ENCODE measurements at regions not wholly inside any gene's neighbourhood (a gene's known extent, or its start where the extent isn't known, plus 50 kb on each side); places are given as distances from the start of the nearest gene placed in this dataset.
"Not testable (repeated sequence)": the region's sequence is repeated elsewhere in the genome, so short reads cannot be mapped to it uniquely, and the experiment has no call there.

- no peak for ATAC-seq (replicated peaks in 6 of 8)
- Histone ChIP-seq H3K4me3 (no peak overlapping the region), H3K27ac (no peak overlapping the region), H3K4me1 (replicated peaks in 1 of 2) (no peaks in the 10 kb centered on the region)
- in situ Hi-C loops (cut with MboI; ENCODE audit: low pct_unique_long_range_greater_than_20kb in 2 of 9, low sequenced_read_pairs in 9 of 9, unreplicated experiment in 9 of 9): no loop called here
- WGBS, 10 experiments: 0 to 100% (median 88%) methylated on average over 1 to 9 of the region's 10 CpGs; no CpG with 5 or more reads in 1 of the 10 experiments
These were observed 439.4 kb downstream of the ZNF536 start for GRCh38 chr19:30811397-30812098.

GRCh38 chr19:30810726-30811125 is 438.5 kb downstream of the ZNF536 start:
- Histone ChIP-seq H3K27ac (no peak overlapping the region), H3K4me1 (replicated peaks in 1 of 2) (peaks cover 3 to 4% of the 10 kb centered on the region in 2 donors), H3K4me3 (no peak overlapping the region)
- WGBS, 10 experiments: 10 to 90% (median 77%) methylated on average over 2 to 4 of the region's 4 CpGs
- in situ Hi-C loops (cut with MboI; ENCODE audit: low pct_unique_long_range_greater_than_20kb in 2 of 9, low sequenced_read_pairs in 9 of 9, unreplicated experiment in 9 of 9): no loop called here
- ATAC-seq (replicated peaks in 6 of 8): no peak

GRCh38 chr19:30807278-30807677 is 435.1 kb downstream of the ZNF536 start:
- peak in 1 of 8 experiments; percentile 51 for ATAC-seq (replicated peaks in 6 of 8)
- Histone ChIP-seq H3K4me3 (no peak overlapping the region), H3K4me1 (replicated peaks in 1 of 2) (peaks cover 22 to 27% of the 10 kb centered on the region in 2 donors), H3K27ac (no peak overlapping the region)
- WGBS, 10 experiments: 11 to 100% (median 83%) methylated on average over 1 to 3 of the region's 3 CpGs; no CpG with 5 or more reads in 1 of the 10 experiments
- in situ Hi-C loops (cut with MboI; ENCODE audit: low pct_unique_long_range_greater_than_20kb in 2 of 9, low sequenced_read_pairs in 9 of 9, unreplicated experiment in 9 of 9): no loop called here

GRCh38 chr19:30806311-30806710 is 434.1 kb downstream of the ZNF536 start:
- Histone ChIP-seq H3K27ac (no peak overlapping the region), H3K4me1 (replicated peaks in 1 of 2) (peaks cover 22 to 27% of the 10 kb centered on the region in 2 donors), H3K4me3 (no peak overlapping the region)
- in situ Hi-C loops (cut with MboI; ENCODE audit: low pct_unique_long_range_greater_than_20kb in 2 of 9, low sequenced_read_pairs in 9 of 9, unreplicated experiment in 9 of 9): no loop called here
- peak in 2 of 8 experiments; percentile 12 to 36 for ATAC-seq (replicated peaks in 6 of 8)
- WGBS, 10 experiments: 14 to 100% (median 60%) methylated on average over 1 to 3 of the region's 3 CpGs; no CpG with 5 or more reads in 3 of the 10 experiments

GRCh38 chr19:30804751-30805150 is 432.6 kb downstream of the ZNF536 start:
- ATAC-seq (replicated peaks in 6 of 8): peak in 3 of 8 experiments; percentile 34 to 64 (median 49)
- in situ Hi-C loops (cut with MboI; ENCODE audit: low pct_unique_long_range_greater_than_20kb in 2 of 9, low sequenced_read_pairs in 9 of 9, unreplicated experiment in 9 of 9): no loop called here
- 4 to 80% (median 20%) methylated on average over 1 to 5 of the region's 5 CpGs; no CpG with 5 or more reads in 2 of the 10 experiments for WGBS, 10 experiments
- Histone ChIP-seq H3K27ac (no peak overlapping the region), H3K4me3 (no peak overlapping the region), H3K4me1 (replicated peaks in 1 of 2) (peaks cover 22 to 30% of the 10 kb centered on the region in 2 donors)

GRCh38 chr19:30804333-30804732 is 432.1 kb downstream of the ZNF536 start:
- H3K4me1 ChIP-seq (replicated peaks in 1 of 2): peaks cover 22 to 30% of the 10 kb centered on the region in 2 donors
- H3K4me3 ChIP-seq; in situ Hi-C loops (cut with MboI; ENCODE audit: low pct_unique_long_range_greater_than_20kb in 2 of 9, low sequenced_read_pairs in 9 of 9, unreplicated experiment in 9 of 9); H3K27ac ChIP-seq: not testable (repeated sequence)
- peak in 6 of 8 experiments; percentile 2 to 63 (median 40) for ATAC-seq (replicated peaks in 6 of 8)
- 0 to 37% (median 20%) methylated on average over 1 to 3 of the region's 3 CpGs; no CpG with 5 or more reads in 3 of the 10 experiments for WGBS, 10 experiments

- 24 to 100% (median 83%) methylated on average over 2 to 6 of the region's 6 CpGs; no CpG with 5 or more reads in 1 of the 10 experiments for WGBS, 10 experiments
- Histone ChIP-seq H3K4me1 (replicated peaks in 1 of 2) (peaks cover 22 to 30% of the 10 kb centered on the region in 2 donors), H3K4me3 (no peak overlapping the region), H3K27ac (no peak overlapping the region)
- no peak for ATAC-seq (replicated peaks in 6 of 8)
- in situ Hi-C loops (cut with MboI; ENCODE audit: low pct_unique_long_range_greater_than_20kb in 2 of 9, low sequenced_read_pairs in 9 of 9, unreplicated experiment in 9 of 9): no loop called here
These were observed 430.3 kb downstream of the ZNF536 start for GRCh38 chr19:30802424-30803013.

GRCh38 chr19:30799865-30800755 is 427.9 kb downstream of the ZNF536 start:
- Histone ChIP-seq H3K27ac (no peak overlapping the region), H3K4me1 (replicated peaks in 1 of 2) (peaks cover 15 to 21% of the 10 kb centered on the region in 2 donors), H3K4me3 (no peak overlapping the region)
- peak; percentile 6 to 90 (median 88) for ATAC-seq (replicated peaks in 6 of 8)
- 13 to 100% (median 53%) methylated on average over 1 to 16 of the region's 22 CpGs; no CpG with 5 or more reads in 1 of the 10 experiments for WGBS, 10 experiments
- in situ Hi-C loops (cut with MboI; ENCODE audit: low pct_unique_long_range_greater_than_20kb in 2 of 9, low sequenced_read_pairs in 9 of 9, unreplicated experiment in 9 of 9): no loop called here

GRCh38 chr19:30795727-30796126 is 423.5 kb downstream of the ZNF536 start:
- Histone ChIP-seq H3K4me1 (replicated peaks in 1 of 2) (peaks cover 11 to 14% of the 10 kb centered on the region in 2 donors), H3K27ac (no peak overlapping the region), H3K4me3 (no peak overlapping the region)
- no peak for ATAC-seq (replicated peaks in 6 of 8)
- 61 to 88% methylated on average over 3 of the region's 5 CpGs; no CpG with 5 or more reads in 8 of the 10 experiments for WGBS, 10 experiments
- in situ Hi-C loops (cut with MboI; ENCODE audit: low pct_unique_long_range_greater_than_20kb in 2 of 9, low sequenced_read_pairs in 9 of 9, unreplicated experiment in 9 of 9): no loop called here

- ATAC-seq (replicated peaks in 6 of 8): no peak
- Histone ChIP-seq H3K4me3 (no peak overlapping the region), H3K27ac (no peak overlapping the region), H3K4me1 (replicated peaks in 1 of 2) (peaks cover 11 to 19% of the 10 kb centered on the region in 2 donors)
- 18 to 100% (median 87%) methylated on average over 1 to 4 of the region's 6 CpGs for WGBS, 10 experiments
- in situ Hi-C loops (cut with MboI; ENCODE audit: low pct_unique_long_range_greater_than_20kb in 2 of 9, low sequenced_read_pairs in 9 of 9, unreplicated experiment in 9 of 9): no loop called here
These were observed 420.6 kb downstream of the ZNF536 start for GRCh38 chr19:30792561-30793505.

- 6 to 76% (median 58%) methylated on average over 2 to 13 of the region's 13 CpGs for WGBS, 10 experiments
- peak in 7 of 8 experiments; percentile 70 to 98 (median 95) for ATAC-seq (replicated peaks in 6 of 8)
These were observed 418.9 kb downstream of the ZNF536 start for GRCh38 chr19:30791088-30791487.

More at GRCh38 chr19:30791088-30791487, 418.9 kb downstream of the ZNF536 start:
- H3K4me3 ChIP-seq: no peak overlapping the region
- in situ Hi-C loops (cut with MboI; ENCODE audit: low pct_unique_long_range_greater_than_20kb in 2 of 9, low sequenced_read_pairs in 9 of 9, unreplicated experiment in 9 of 9): no loop called here
- peaks cover 11 to 19% of the 10 kb centered on the region in 2 donors for H3K4me1 ChIP-seq (replicated peaks in 1 of 2)
- H3K27ac ChIP-seq: peak overlapping the region in 1 of 2 donors; percentile 52

Measured in motor neuron (in vitro differentiated cells).